H1 (cell line): ENCODE measurements at regions not wholly inside any gene's neighbourhood (a gene's known extent, or its start where the extent isn't known, plus 50 kb on each side); places are given as distances from the start of the nearest gene placed in this dataset.
A peak's percentile ranks its signal among the peaks of the same experiment; 100 is the strongest.

Experiments
- BACH1 ChIP-seq: IDR thresholded peaks from 2 replicates; pipeline ENCODE4 v1.6.1; 2012; ENCODE audit warnings: low read length, improper control_type of control experiment
- BRCA1 ChIP-seq: IDR thresholded peaks from 2 replicates; pipeline ENCODE4 v1.6.1; 2012; ENCODE audit warnings: low read depth, low read length, improper control_type of control experiment
- CTCF ChIP-seq, 3 experiments: IDR thresholded peaks; 1 replicate in 2 of 3; 2 replicates in 1 of 3; pipeline versions ENCODE4 v1.5.1 to v1.6.1; 2011; ENCODE audit warnings: low read length in 3 of 3, mild to moderate bottlenecking in 3 of 3, inconsistent platforms in 2 of 3, low read depth in 1 of 3, moderate library complexity in 1 of 3; ENCODE audit not compliant: insufficient read depth in 1 of 3; ENCODE audit errors: control extremely low read depth in 1 of 3
- JUN ChIP-seq: IDR thresholded peaks from 2 replicates; pipeline ENCODE4 v1.6.1; 2011; ENCODE audit warnings: low read depth, mild to moderate bottlenecking, improper control_type of control experiment, low read length
- JUND ChIP-seq: IDR thresholded peaks from 2 replicates; pipeline ENCODE4 v1.6.1; 2011; ENCODE audit warnings: mild to moderate bottlenecking, improper control_type of control experiment, low read length
- MAX ChIP-seq: IDR thresholded peaks from 2 replicates; pipeline ENCODE4 v1.6.1; 2012; ENCODE audit warnings: inconsistent platforms
- NRF1 ChIP-seq: IDR thresholded peaks from 2 replicates; pipeline ENCODE4 v1.6.1; 2011; ENCODE audit warnings: mild to moderate bottlenecking, low read depth, low read length, improper control_type of control experiment
- POLR2A ChIP-seq, 2 experiments: IDR thresholded peaks; 1 replicate in 1 of 2; 2 replicates in 1 of 2; pipeline ENCODE4 v1.6.1; 2011; ENCODE audit warnings: low read depth in 2 of 2, low read length in 2 of 2, mild to moderate bottlenecking in 2 of 2; ENCODE audit errors: control extremely low read depth in 1 of 2
- RFX5 ChIP-seq: IDR thresholded peaks from 2 replicates; pipeline ENCODE4 v1.6.1; 2011; ENCODE audit warnings: low read depth, low read length, improper control_type of control experiment, borderline replicate concordance
- SRF ChIP-seq: IDR thresholded peaks from 2 replicates; pipeline ENCODE4 v1.6.1; 2011; ENCODE audit warnings: mild to moderate bottlenecking, low read depth, low read length, moderate library complexity
- TCF12 ChIP-seq: IDR thresholded peaks from 2 replicates; pipeline ENCODE4 v1.6.1; 2011; ENCODE audit warnings: low read depth, mild to moderate bottlenecking, low read length

- TF ChIP-seq JUND = no peak
- TF ChIP-seq CTCF (IDR thresholded peaks at IDR 0.05; ENCODE audit: control extremely low read depth in 1 of 3, insufficient read depth in 1 of 3, low read depth in 1 of 3, low read length in 3 of 3) = no peak
- no peak for TF ChIP-seq SRF
- no peak for TF ChIP-seq TCF12
- peak; percentile 77 for TF ChIP-seq MAX
- TF ChIP-seq POLR2A (IDR thresholded peaks at IDR 0.05; ENCODE audit: control extremely low read depth in 1 of 2, low read depth in 2 of 2, low read length in 2 of 2) = no peak
- no peak for TF ChIP-seq NRF1
- TF ChIP-seq JUN = no peak
- no peak for TF ChIP-seq BACH1
- TF ChIP-seq RFX5 = no peak
- no peak for TF ChIP-seq BRCA1
Observed at GRCh38 chr2:129490641-129491040, 488.8 kb upstream of the RAB6C start.
